ENCODE measurements at regions not wholly inside any gene's neighbourhood (a gene's known extent, or its start where the extent isn't known, plus 50 kb on each side); places are given as distances from the start of the nearest gene placed in this dataset.

DNA sequence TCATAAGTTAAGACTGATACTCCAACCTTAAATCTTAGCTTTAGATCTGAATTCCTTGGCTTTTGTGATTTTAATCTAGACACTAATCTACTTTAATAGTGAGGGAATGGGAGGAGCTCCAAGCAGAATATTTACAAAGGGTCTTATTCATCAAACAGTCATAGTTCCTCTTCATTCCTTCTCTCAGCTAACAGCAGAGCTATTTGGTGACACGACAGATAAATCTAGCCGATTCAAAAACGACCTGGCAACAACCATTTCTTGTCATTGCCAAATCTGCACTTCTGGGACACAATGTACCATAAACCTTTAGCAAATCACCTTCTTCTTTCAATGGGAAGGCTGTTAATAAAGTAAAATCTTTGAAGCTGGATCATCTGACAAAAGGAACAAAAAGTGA, 52.8 kb upstream of the FOXD3 start:
- TF ChIP-seq, protein P1, sequence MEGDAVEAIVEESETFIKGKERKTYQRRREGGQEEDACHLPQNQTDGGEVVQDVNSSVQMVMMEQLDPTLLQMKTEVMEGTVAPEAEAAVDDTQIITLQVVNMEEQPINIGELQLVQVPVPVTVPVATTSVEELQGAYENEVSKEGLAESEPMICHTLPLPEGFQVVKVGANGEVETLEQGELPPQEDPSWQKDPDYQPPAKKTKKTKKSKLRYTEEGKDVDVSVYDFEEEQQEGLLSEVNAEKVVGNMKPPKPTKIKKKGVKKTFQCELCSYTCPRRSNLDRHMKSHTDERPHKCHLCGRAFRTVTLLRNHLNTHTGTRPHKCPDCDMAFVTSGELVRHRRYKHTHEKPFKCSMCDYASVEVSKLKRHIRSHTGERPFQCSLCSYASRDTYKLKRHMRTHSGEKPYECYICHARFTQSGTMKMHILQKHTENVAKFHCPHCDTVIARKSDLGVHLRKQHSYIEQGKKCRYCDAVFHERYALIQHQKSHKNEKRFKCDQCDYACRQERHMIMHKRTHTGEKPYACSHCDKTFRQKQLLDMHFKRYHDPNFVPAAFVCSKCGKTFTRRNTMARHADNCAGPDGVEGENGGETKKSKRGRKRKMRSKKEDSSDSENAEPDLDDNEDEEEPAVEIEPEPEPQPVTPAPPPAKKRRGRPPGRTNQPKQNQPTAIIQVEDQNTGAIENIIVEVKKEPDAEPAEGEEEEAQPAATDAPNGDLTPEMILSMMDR (IDR thresholded peaks at IDR 0.05; ENCODE audit: poor library complexity) = no peak
- TF ChIP-seq EZH2phosphoT487 (IDR thresholded peaks at IDR 0.05; ENCODE audit: low read depth, severe bottlenecking, unreplicated experiment) (no peak), EZH2 (IDR thresholded peaks at IDR 0.05; ENCODE audit: borderline replicate concordance) (no peak)
